ENCODE measurements at regions not wholly inside any gene's neighbourhood (a gene's known extent, or its start where the extent isn't known, plus 50 kb on each side); places are given as distances from the start of the nearest gene placed in this dataset.
A peak's percentile ranks its signal among the peaks of the same experiment; 100 is the strongest.
"Not testable (repeated sequence)": the region's sequence is repeated elsewhere in the genome, so short reads cannot be mapped to it uniquely, and the experiment has no call there.

GRCh38 chr1:105565006-105565405 is 1491.5 kb upstream of the PRMT6 start:
- 19% methylated on average over 2 of the region's 2 CpGs for WGBS
- DNase-seq (ENCODE audit: extremely low spot score) = no peak
- H3K4me3 ChIP-seq (ENCODE audit: low read depth, low read length) = no peak overlapping the region

GRCh38 chr1:105585791-105586190 is 1470.7 kb upstream of the PRMT6 start:
- H3K27ac ChIP-seq (ENCODE audit: low read depth) = no peak overlapping the region
- no peaks in the 10 kb centered on the region for H3K4me1 ChIP-seq (ENCODE audit: insufficient read depth)
- no peaks in the 10 kb centered on the region for H3K36me3 ChIP-seq (ENCODE audit: insufficient read depth)
- no peak for DNase-seq (ENCODE audit: extremely low spot score)
- no peak overlapping the region for H3K4me3 ChIP-seq (ENCODE audit: low read depth, low read length)
- WGBS = 68% methylated on average over 2 of the region's 2 CpGs

More at GRCh38 chr1:105565006-105565405, 1491.5 kb upstream of the PRMT6 start:
- no peaks in the 10 kb centered on the region for H3K4me1 ChIP-seq (ENCODE audit: insufficient read depth)
- no peak overlapping the region for H3K27ac ChIP-seq (ENCODE audit: low read depth)
- H3K36me3 ChIP-seq (ENCODE audit: insufficient read depth) = no peaks in the 10 kb centered on the region

- DNase-seq (ENCODE audit: extremely low spot score) = no peak
- 60% methylated on average over 1 of the region's 1 CpG for WGBS
Measured at GRCh38 chr1:105591681-105592080, 1464.8 kb upstream of the PRMT6 start.

GRCh38 chr1:105608713-105609112 is 1447.8 kb upstream of the PRMT6 start:
- H3K4me3 ChIP-seq (ENCODE audit: low read depth, low read length) = no peak overlapping the region
- 46% methylated on average over 2 of the region's 2 CpGs for WGBS
- H3K4me1 ChIP-seq (ENCODE audit: insufficient read depth) = no peaks in the 10 kb centered on the region
- H3K36me3 ChIP-seq (ENCODE audit: insufficient read depth) = no peaks in the 10 kb centered on the region
- H3K27ac ChIP-seq (ENCODE audit: low read depth) = no peak overlapping the region
- DNase-seq (ENCODE audit: extremely low spot score) = no peak

More at GRCh38 chr1:105591681-105592080, 1464.8 kb upstream of the PRMT6 start:
- H3K27ac ChIP-seq (ENCODE audit: low read depth) = no peak overlapping the region
- H3K4me3 ChIP-seq (ENCODE audit: low read depth, low read length) = no peak overlapping the region
- no peaks in the 10 kb centered on the region for H3K36me3 ChIP-seq (ENCODE audit: insufficient read depth)
- H3K4me1 ChIP-seq (ENCODE audit: insufficient read depth) = no peaks in the 10 kb centered on the region

GRCh38 chr1:105626276-105626987 is 1430.0 kb upstream of the PRMT6 start:
- 86% methylated on average over 6 of the region's 6 CpGs for WGBS
- Histone ChIP-seq H3K4me3 (ENCODE audit: low read depth, low read length) (no peak overlapping the region), H3K36me3 (ENCODE audit: insufficient read depth) (no peaks in the 10 kb centered on the region), H3K27ac (ENCODE audit: low read depth) (no peak overlapping the region), H3K4me1 (ENCODE audit: insufficient read depth) (no peaks in the 10 kb centered on the region)
- no peak for DNase-seq (ENCODE audit: extremely low spot score)

- H3K4me3 ChIP-seq (ENCODE audit: low read depth, low read length); H3K4me1 ChIP-seq (ENCODE audit: insufficient read depth); DNase-seq (ENCODE audit: extremely low spot score); H3K27ac ChIP-seq (ENCODE audit: low read depth); H3K36me3 ChIP-seq (ENCODE audit: insufficient read depth): not testable (repeated sequence)
- 98% methylated on average over 36 of the region's 36 CpGs for WGBS
Measured at GRCh38 chr1:105631153-105631744, 1425.2 kb upstream of the PRMT6 start.

GRCh38 chr1:105632342-105633196 is 1423.9 kb upstream of the PRMT6 start:
- Histone ChIP-seq H3K27ac (ENCODE audit: low read depth) (no peak overlapping the region), H3K36me3 (ENCODE audit: insufficient read depth) (no peaks in the 10 kb centered on the region), H3K4me3 (ENCODE audit: low read depth, low read length) (no peak overlapping the region), H3K4me1 (ENCODE audit: insufficient read depth) (no peaks in the 10 kb centered on the region)
- 44% methylated on average over 14 of the region's 14 CpGs for WGBS
- peak; percentile 25 for DNase-seq (ENCODE audit: extremely low spot score)

- Histone ChIP-seq H3K27ac (ENCODE audit: low read depth) (no peak overlapping the region), H3K4me1 (ENCODE audit: insufficient read depth) (no peaks in the 10 kb centered on the region), H3K4me3 (ENCODE audit: low read depth, low read length) (no peak overlapping the region), H3K36me3 (ENCODE audit: insufficient read depth) (no peaks in the 10 kb centered on the region)
- no peak for DNase-seq (ENCODE audit: extremely low spot score)
- 85% methylated on average over 2 of the region's 2 CpGs for WGBS
Measured at GRCh38 chr1:105636052-105636451, 1420.4 kb upstream of the PRMT6 start.

GRCh38 chr1:105641407-105641806 is 1415.1 kb upstream of the PRMT6 start:
- Histone ChIP-seq H3K36me3 (ENCODE audit: insufficient read depth) (no peaks in the 10 kb centered on the region), H3K27ac (ENCODE audit: low read depth) (no peak overlapping the region), H3K4me1 (ENCODE audit: insufficient read depth) (no peaks in the 10 kb centered on the region), H3K4me3 (ENCODE audit: low read depth, low read length) (no peak overlapping the region)
- DNase-seq (ENCODE audit: extremely low spot score) = no peak
- 86% methylated on average over 1 of the region's 1 CpG for WGBS

GRCh38 chr1:105652109-105652508 is 1404.4 kb upstream of the PRMT6 start:
- Histone ChIP-seq H3K4me3 (ENCODE audit: low read depth, low read length) (no peak overlapping the region), H3K36me3 (ENCODE audit: insufficient read depth) (no peaks in the 10 kb centered on the region), H3K4me1 (ENCODE audit: insufficient read depth) (no peaks in the 10 kb centered on the region), H3K27ac (ENCODE audit: low read depth) (no peak overlapping the region)
- 89% methylated on average over 1 of the region's 1 CpG for WGBS
- no peak for DNase-seq (ENCODE audit: extremely low spot score)

GRCh38 chr1:105655032-105655431 is 1401.4 kb upstream of the PRMT6 start:
- DNase-seq (ENCODE audit: extremely low spot score) = no peak
- no peaks in the 10 kb centered on the region for H3K4me1 ChIP-seq (ENCODE audit: insufficient read depth)
- H3K27ac ChIP-seq (ENCODE audit: low read depth) = no peak overlapping the region
- 54% methylated on average over 4 of the region's 4 CpGs for WGBS
- H3K36me3 ChIP-seq (ENCODE audit: insufficient read depth) = no peaks in the 10 kb centered on the region
- H3K4me3 ChIP-seq (ENCODE audit: low read depth, low read length) = no peak overlapping the region

GRCh38 chr1:105664495-105664894 is 1392.0 kb upstream of the PRMT6 start:
- H3K4me3 ChIP-seq (ENCODE audit: low read depth, low read length) = no peak overlapping the region
- H3K4me1 ChIP-seq (ENCODE audit: insufficient read depth) = no peaks in the 10 kb centered on the region
- H3K27ac ChIP-seq (ENCODE audit: low read depth) = no peak overlapping the region
- DNase-seq (ENCODE audit: extremely low spot score) = no peak
- WGBS = 87% methylated on average over 5 of the region's 5 CpGs
- H3K36me3 ChIP-seq (ENCODE audit: insufficient read depth) = no peaks in the 10 kb centered on the region

- Histone ChIP-seq H3K4me1 (ENCODE audit: insufficient read depth) (no peaks in the 10 kb centered on the region), H3K36me3 (ENCODE audit: insufficient read depth) (no peaks in the 10 kb centered on the region), H3K4me3 (ENCODE audit: low read depth, low read length) (no peak overlapping the region), H3K27ac (ENCODE audit: low read depth) (no peak overlapping the region)
- 59% methylated on average over 3 of the region's 3 CpGs for WGBS
- DNase-seq (ENCODE audit: extremely low spot score) = no peak
Measured at GRCh38 chr1:105678334-105678733, 1378.1 kb upstream of the PRMT6 start.

GRCh38 chr1:105684714-105685113 is 1371.8 kb upstream of the PRMT6 start:
- Histone ChIP-seq H3K4me1 (ENCODE audit: insufficient read depth) (no peaks in the 10 kb centered on the region), H3K4me3 (ENCODE audit: low read depth, low read length) (no peak overlapping the region), H3K36me3 (ENCODE audit: insufficient read depth) (no peaks in the 10 kb centered on the region), H3K27ac (ENCODE audit: low read depth) (no peak overlapping the region)
- no peak for DNase-seq (ENCODE audit: extremely low spot score)

All from urinary bladder (tissue), 3 donors.